Activated naive CD4-positive, alpha-beta T cell treated with Interleukin-2 at 50 U/mL for 16 hours (primary cell): ENCODE measurements at regions not wholly inside any gene's neighbourhood (a gene's known extent, or its start where the extent isn't known, plus 50 kb on each side); places are given as distances from the start of the nearest gene placed in this dataset.

Experiments used
- DNase-seq: peaks from one replicate; pipeline ENCODE4 v3.0.0-alpha.2; 2020

GRCh38 chr6:148221196-148221979 lies 121.2 kb upstream of the SASH1 start:
- no peak for DNase-seq

DNA sequence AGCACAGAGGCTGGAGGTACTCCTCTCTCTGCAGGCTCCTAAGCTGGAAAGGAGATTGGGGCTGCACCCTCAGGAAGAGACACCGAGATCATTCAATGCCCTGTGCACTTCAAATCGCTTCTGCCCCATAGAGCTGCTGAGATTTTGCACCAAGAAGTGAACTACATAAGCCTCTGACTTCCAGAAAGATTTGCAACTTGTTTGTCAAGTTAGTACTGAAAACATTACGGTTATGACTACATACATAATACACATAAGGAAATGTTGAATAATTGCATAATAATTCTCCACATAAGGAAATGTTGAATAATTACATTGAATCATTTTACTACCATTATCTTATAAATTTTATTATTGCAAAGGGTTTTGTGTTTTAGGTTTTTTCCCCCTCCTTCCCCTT lies 120.3 kb upstream of the SASH1 start:
- DNase-seq = no peak

DNA sequence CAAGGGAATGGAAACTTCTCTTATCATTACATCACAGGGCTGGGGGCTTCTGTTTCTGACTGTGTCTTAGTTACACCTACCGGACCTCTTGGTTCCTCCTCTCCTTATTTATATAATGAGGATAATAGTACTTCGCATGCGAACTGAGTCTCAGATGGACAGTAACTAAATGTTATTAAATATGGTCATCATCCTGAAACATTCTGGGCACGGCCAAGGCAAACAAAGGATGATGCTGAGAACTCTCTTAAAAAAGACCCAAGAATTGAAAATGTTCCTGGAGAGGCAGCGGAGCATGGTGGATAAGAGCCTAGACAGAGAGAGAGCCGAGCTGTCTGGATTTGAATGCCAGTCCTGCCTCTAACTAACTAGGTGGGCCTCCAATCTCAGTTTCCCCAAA lies 119.8 kb upstream of the SASH1 start:
- DNase-seq = no peak

- DNase-seq = no peak
Measured at GRCh38 chr6:148223424-148223842, 119.2 kb upstream of the SASH1 start.

DNA sequence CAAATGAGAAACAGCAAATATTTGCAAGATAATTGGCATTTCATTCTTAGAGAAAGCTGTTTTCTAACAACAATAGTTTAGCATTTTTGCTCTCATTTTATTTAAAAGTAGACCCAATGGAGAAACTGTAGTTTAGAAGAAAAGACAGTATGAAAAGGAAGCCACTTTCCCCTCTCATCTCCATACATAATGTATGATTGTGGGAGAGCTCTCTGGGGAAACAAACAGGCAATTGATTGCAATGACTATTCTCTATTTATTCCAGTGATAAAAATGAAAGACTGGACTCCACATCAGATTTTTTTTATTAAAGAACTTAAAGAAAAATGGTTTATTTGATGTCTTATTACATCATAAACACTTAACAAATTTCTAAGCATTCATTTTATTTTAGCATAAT lies 116.8 kb upstream of the SASH1 start:
- no peak for DNase-seq

DNA sequence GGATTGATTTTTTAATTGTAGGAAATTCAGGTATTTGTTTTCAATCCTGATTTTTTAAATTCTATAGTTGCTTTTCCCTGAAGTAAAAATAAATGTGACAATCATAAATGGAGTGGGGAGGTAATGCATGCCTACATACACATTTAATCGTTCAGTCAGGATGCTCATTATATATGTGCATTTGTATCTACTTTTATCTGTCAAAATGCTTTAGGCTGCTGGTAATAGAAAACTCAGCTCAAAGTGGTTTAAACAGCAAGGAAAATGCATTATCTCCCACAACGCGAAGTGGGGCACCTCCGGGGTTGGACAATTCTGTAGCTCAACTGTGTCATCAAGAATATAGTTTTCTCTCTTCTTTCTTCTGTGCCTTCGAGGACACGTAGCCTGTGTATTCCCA lies 116.4 kb upstream of the SASH1 start:
- no peak for DNase-seq

DNA sequence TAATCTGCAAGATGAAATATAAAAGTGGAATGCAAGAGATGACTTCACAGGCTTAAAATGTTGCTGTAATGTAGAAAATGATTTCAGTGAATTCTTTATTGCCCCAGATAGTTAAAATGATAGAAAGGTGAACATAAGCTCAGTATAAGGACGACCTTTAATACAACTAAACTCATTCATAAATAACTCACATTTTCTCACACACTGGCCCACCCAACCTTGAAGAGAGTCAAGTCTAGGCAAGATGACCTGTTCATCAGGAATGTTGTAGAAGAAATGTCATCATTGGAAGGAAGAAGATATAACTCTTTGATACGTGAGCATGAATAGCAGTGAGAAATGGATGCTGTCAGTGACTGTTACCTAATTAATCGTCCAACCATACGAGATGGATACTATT lies 111.1 kb upstream of the SASH1 start:
- no peak for DNase-seq

DNA sequence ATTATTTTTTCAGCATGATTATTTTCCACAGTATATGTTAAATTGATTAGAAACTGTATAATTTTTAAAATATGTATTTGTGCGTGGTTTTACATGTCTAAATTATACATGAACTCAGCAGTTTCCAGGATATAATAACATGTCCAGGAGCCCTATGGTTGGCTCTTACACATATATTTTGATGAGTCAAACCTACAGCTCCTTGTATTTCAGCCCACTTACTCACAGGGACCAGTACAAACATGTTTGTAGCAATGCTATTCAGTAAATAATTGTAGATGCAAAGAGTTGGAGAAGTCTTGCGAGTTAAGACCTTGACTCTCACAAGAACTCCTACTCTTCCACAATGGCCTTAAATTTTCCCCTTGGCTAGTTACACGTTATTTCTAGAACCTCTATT lies 107.2 kb upstream of the SASH1 start:
- no peak for DNase-seq

GRCh38 chr6:148238713-148239112 lies 103.9 kb upstream of the SASH1 start:
- DNase-seq = no peak

- DNase-seq = no peak
Measured at GRCh38 chr6:148239215-148239614, 103.4 kb upstream of the SASH1 start.

GRCh38 chr6:148239801-148240460 lies 102.7 kb upstream of the SASH1 start:
- DNase-seq = no peak

- no peak for DNase-seq
Measured at GRCh38 chr6:148240461-148240840, 102.2 kb upstream of the SASH1 start.

- no peak for DNase-seq
Measured at GRCh38 chr6:148240861-148241477, 101.7 kb upstream of the SASH1 start.

- DNase-seq = no peak
Measured at GRCh38 chr6:148242180-148242579, 100.5 kb upstream of the SASH1 start.

GRCh38 chr6:148244217-148244935 lies 98.3 kb upstream of the SASH1 start:
- no peak for DNase-seq

DNA sequence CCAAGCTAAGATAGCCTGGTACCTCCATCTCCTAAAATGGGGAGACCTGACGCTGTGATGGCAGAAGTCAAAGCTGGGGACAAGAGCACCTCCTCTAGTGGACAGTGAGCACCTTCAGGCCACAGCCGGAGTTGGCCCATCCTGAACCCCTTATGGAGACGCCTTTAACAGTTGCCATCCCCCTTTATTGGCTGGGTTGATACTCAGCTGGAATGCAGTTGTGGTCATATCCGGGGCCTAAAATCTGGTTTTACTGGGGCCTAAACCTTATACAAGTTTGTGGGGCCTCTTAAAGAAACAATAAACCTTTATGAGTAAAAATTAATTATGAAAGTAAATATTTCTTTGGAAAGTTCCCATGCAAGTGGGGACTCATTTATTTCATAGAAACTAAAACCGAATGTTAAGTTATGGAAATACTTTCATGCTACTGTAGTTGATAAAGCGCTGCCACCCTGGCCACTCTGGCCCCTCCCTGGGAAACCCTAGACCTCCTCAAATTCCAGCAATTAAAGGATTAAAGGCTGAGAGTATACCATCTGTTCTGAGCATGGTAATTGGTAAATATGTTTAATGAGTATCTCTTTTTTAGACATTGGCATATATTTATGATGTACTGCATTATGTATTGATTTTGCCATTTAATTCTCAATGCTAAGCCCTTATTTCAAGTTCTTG lies 95.1 kb upstream of the SASH1 start:
- no peak for DNase-seq

DNA sequence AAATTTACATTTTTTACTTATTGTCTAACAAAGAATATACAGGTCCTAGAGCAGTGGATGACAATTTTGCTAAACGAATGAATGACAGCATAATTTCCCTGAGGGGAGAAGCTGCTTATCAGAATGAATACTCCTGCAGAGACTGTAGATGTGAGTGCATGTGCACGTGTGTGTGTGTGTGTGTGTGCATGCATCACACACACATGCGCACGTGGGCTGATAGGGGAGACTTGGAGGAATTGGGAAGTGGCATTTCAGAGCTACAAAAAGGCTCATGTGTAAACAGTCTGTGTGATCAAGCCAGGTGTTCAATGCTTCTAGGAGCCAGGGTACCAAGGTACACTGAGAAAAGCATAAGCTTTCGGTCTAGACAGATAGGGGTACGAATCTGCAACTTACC lies 93.5 kb upstream of the SASH1 start:
- no peak for DNase-seq

- no peak for DNase-seq
Measured at GRCh38 chr6:148249679-148250375, 92.8 kb upstream of the SASH1 start.

DNA sequence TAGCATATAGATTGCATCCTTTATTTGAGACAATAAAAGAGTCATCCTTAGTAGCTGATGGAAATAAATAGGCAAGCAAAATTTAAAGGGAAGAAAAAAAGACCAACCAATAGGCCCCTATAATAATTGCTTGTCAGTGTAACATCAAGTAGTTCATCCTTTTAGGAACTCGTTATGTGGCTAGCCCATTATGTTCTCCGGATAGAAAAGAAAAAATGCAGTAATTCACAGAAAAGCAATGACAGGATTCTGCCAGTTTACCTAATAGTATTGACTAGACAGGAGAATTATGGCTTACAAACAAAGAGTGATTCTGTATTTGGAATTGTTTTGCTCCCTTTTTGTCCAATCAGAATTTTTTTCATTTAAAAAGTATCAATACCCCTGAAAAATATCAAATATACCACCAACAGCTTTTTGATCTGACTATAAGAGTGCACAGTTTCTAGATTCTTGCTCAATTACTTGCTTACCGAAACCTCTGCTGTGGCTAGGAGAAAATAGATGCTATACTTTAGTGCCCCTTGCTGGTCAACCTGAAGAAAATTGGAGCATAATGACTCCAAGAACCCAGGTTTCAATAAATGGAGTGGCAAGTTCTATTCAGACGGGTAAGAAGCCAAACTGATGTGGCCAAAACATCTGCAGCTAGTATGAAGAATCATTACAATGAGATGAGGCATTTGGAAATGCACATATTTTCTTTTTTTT lies 91.5 kb upstream of the SASH1 start:
- no peak for DNase-seq

DNA sequence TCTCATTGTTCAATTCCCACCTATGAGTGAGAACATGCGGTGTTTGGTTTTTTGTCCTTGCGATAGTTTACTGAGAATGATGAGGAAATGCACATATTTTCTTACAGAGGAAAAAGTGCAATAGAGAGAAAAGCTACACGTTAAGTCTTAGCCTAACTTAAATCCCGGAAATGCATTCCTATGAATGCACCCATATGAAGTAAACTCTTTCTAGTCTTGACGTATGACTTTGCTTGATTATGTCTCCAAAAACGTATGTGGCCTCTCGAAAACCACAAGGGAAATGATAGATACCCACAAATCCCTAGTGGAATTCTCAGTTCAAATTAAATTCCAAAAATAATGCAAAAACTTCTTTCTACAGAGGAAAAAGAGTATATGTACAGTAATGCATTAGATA lies 90.7 kb upstream of the SASH1 start:
- DNase-seq = no peak

DNA sequence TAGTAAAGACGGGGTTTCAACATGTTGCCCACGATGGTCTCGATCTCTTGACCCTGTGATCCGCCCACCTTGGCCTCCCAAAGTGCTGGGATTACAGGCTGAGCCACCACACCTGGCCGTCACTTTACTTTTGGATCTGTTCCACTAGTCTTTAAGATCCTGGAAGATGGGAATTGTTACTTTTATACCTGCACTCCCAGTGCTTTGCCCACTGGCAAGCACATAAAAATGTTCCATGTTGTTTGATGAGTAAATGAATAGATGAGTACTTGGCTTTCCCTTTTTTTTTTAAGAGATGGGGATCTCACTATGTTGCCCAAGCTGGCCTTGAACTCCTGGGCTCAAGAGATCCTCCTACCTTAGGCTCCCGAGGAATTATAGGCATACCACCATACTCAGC lies 84.8 kb upstream of the SASH1 start:
- DNase-seq = no peak

GRCh38 chr6:148258868-148259267 lies 83.8 kb upstream of the SASH1 start:
- no peak for DNase-seq
